ENCODE measurements at regions not wholly inside any gene's neighbourhood (a gene's known extent, or its start where the extent isn't known, plus 50 kb on each side); places are given as distances from the start of the nearest gene placed in this dataset.
"Not testable (repeated sequence)": the region's sequence is repeated elsewhere in the genome, so short reads cannot be mapped to it uniquely, and the experiment has no call there.

- intact Hi-C loops (cut with DNase I), result no loop called here
- no peak for DNase-seq (ENCODE audit: low spot score)
These were observed 54.9 kb downstream of the DIO3 start for GRCh38 chr14:101616202-101616601.

- DNase-seq (ENCODE audit: low spot score), result no peak
- intact Hi-C loops (cut with DNase I), result no loop called here
These were observed 58.2 kb downstream of the DIO3 start for GRCh38 chr14:101619484-101619883.

- no peak for DNase-seq (ENCODE audit: low spot score)
- intact Hi-C loops (cut with DNase I), result no loop called here
These were observed 58.9 kb downstream of the DIO3 start for GRCh38 chr14:101620031-101620788.

GRCh38 chr14:101620821-101621785, 59.8 kb downstream of the DIO3 start:
- intact Hi-C loops (cut with DNase I), result no loop called here
- no peak for DNase-seq (ENCODE audit: low spot score)

DNA sequence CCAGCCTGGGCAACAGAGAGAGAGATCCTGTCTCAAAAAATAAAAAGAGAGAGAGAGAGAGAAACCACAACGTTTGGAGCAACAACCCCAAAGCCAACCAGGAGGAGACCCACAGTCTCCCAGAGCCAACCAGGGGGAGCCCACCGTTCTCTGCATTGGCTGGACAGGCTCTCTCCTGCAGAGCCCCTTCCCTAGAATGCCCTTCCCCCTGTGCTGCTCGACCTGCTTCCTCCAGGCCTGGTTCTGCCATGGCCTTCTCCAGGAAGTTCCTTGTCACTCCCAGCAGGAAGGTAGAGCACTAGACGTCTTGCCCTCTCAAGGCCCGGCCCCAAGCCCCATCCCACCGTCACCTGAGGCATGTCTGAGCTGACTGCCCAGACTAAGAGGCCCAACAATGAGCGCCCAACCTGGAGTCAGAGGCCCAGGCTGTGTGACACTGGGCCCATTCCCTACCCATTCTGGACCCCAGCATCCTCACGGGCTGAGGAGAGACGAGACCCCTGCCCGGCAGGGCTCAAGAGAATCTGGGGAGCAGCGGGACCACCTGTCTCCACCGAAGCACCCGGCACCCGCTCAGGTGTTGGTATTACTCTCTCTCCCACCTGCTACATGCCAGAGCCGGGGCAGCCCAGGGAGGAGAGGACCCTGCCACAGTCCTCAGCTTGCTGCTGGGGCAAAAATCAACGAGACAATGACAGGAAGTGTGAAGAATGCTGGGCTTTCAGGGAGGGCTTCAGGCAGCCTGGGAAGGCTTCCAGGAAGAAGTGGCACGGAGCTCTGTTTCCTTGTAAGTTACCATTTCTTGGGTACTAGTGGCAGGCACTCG, 61.2 kb downstream of the DIO3 start:
- intact Hi-C loops (cut with DNase I), result no loop called here
- no peak for DNase-seq (ENCODE audit: low spot score)

DNA sequence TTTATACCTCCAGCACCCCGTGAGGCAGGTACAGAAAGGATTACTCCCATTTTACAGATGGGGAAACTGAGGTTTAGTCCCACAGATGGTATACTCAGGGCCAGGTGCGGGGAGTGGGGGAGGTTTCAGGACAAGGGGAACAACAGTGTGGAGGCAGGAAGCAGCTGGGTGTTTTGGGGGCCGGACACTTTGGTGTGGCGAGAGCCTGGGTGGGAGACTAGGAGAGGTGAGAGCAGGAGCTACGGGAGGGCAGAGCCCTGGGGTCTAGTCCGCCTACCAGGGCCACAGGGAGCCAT, 61.7 kb downstream of the DIO3 start:
- intact Hi-C loops (cut with DNase I), result no loop called here
- no peak for DNase-seq (ENCODE audit: low spot score)

DNA sequence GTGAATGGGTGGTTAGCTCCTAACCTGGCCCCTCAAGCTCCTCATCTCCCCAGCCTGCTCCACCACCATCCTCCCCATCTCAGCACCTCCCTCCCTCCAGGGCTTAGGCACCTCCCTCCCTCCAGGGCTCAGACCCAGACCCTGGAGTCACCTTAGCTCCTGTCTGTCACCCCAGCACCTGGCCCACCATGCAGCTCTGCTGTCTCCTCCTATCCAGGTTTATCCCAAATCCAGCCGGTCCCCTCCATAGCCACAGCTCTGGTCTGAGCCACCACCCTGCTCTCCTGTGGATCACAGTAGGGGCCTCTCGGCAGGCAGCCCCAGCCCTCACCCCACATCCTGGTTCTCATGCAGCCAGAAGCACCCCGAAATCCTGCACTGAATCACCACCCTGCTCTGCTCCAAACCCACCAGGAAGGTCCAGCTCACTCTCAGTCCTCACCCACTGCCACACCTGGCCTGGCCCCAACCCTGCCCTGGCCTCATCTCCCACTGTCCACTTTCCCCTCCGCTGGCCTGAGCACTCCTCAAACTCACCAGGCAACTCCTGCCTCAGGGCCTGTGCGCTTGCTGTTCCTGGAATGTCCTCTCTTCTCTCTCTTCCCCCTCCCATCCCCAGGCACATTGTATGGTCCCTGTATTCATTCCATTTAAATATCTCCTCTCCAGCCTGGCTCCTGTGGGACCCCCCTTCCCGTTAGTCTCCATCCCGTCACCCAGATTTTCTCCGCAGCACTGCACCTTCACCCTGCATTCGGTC, 62.6 kb downstream of the DIO3 start:
- DNase-seq (ENCODE audit: low spot score), result no peak
- intact Hi-C loops (cut with DNase I), result no loop called here

DNA sequence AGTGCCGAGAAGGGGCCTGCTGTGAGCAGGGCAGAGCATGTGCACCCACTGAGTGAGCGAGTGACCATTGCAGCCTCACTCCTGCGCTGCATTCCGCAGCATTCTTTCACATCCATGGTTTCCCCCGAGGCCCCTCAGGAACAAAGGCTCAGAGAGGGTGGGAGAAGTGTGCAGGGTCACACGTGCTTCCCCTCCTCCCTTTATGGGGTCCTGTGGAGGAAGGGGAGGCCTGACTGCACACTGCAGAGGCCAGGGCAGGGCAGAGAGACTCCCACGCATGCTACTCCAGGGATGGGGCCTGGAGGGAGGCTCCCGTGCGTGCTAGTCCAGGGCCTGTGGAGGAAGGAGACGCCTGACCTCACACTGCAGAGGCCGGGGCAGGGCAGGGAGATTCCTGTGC, 63.2 kb downstream of the DIO3 start:
- intact Hi-C loops (cut with DNase I), result no loop called here
- no peak for DNase-seq (ENCODE audit: low spot score)

- intact Hi-C loops (cut with DNase I), result loop anchor here (5.0 kb wide), 1 partner anchor 963 kb away; no protein-coding TSS in a partner anchor
- DNase-seq (ENCODE audit: low spot score), result no peak
These were observed 64.2 kb downstream of the DIO3 start for GRCh38 chr14:101625336-101626097.

GRCh38 chr14:101626331-101626730, 65.0 kb downstream of the DIO3 start:
- intact Hi-C loops (cut with DNase I), result loop anchor here (5.0 kb wide), 1 partner anchor 964 kb away; no protein-coding TSS in a partner anchor
- no peak for DNase-seq (ENCODE audit: low spot score)

DNA sequence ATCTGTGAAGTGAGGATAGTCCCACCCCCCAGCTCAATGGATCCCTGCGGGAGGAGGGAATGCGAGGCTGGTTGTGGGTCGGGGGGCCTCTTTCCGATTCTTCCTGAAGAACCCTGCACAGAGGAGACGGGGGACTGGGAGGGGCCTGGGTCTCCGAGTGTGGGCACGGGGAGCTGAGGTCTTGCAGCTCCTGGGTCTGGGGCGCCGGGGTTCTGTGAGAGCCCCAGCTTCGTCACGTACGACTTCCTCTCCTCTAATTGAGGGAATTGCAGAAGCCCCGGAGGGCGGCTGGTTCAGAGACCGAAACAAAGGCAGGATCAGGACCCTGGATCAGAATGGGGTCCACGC, 66.6 kb downstream of the DIO3 start:
- intact Hi-C loops (cut with DNase I), result loop anchor here (2.0 to 5.0 kb wide), 2 partner anchors 966 to 1245 kb away; no protein-coding TSS in a partner anchor
- no peak for DNase-seq (ENCODE audit: low spot score)

- peak; percentile 86 for DNase-seq (ENCODE audit: low spot score)
- intact Hi-C loops (cut with DNase I), result loop anchor here (2.0 to 5.0 kb wide), 2 partner anchors 966 to 1246 kb away; no protein-coding TSS in a partner anchor
These were observed 67.2 kb downstream of the DIO3 start for GRCh38 chr14:101628471-101628966.

GRCh38 chr14:101628975-101629374, 67.7 kb downstream of the DIO3 start:
- intact Hi-C loops (cut with DNase I), result loop anchor here (2.0 to 5.0 kb wide), 2 partner anchors 967 to 1246 kb away; no protein-coding TSS in a partner anchor
- no peak for DNase-seq (ENCODE audit: low spot score)

DNA sequence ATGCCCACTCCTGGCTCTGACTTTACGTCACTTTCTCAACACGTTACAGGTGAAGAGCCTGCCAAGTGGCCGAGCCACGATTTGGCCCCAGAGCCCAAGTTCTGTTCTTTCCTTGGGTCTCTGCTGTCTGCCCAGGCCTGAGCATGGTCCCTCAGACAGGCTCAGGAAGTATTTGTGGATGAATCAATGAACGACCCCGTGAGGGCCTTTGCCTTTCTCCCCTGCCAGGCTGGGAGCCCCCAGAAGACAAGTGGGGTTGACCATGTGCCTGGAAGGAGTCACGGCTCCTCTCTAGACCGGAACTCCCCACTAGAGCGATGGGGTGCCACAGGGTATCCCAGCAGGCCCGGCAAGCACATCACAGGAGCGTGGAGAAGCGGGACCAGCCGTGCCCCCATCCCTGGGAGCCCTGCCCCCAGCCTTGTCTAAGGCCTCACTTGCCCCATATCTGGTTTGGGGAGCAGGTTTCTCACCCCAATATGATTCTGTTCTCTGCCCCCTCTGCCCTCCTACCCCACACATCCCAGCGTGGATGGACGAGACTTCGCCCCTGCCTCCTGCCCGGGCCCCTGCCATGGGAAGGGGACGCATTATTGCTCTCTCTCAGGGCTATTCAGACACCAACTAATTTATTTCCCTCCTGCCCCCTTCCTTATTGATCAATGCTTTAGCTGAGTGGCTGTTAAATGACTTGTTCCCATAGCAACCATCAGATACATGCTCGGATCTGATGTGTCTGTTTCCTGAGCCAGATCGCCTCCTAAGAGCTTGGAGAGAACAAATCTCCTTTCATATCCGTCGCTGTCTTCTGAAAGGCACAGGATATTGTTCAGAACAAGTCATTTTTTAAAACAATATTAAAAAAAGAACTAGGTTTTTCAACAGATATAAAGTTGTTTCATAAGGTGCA, 69.0 kb downstream of the DIO3 start:
- intact Hi-C loops (cut with DNase I), result no loop called here

DNA sequence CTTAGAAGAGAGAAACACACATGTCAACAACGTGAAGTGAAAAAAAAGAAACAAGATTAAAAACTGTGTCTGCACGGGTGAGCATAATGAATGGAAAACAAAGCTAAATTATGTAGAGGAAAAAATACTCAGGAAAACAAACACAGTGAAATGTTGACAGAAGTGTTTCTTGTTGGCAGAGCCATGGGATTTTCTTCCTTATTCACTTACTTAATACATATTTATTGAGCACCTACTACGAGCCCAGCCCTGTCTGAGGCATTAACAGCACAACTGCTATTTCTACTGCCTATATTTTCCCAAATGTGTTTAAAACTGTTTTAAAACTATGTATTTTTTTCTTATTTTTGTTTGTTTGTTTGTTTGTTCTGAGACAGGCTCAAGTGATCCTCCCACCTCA, 69.9 kb downstream of the DIO3 start:
- intact Hi-C loops (cut with DNase I), result no loop called here
- DNase-seq (ENCODE audit: low spot score), result no peak

More for the DNA sequence above, 69.0 kb downstream of the DIO3 start:
- no peak for DNase-seq (ENCODE audit: low spot score)

DNA sequence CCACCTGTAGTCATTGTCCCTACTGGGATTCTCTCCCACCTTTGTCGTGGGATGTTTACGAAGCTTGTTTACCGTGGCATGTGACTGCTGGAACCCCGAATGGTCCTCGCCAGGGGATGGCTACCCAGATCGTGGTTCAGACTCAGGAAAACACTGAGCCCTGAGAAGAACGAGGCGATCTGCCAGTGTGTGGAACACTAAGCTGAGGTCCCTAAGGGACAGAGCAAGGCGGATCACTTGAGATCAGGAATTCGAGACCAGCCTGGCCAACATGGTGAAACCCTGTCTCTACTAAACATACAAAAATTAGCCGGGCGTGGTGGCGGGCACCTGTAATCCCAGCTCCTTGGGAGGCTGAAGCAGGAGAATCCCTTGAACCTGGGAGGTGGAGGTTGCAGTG, 70.7 kb downstream of the DIO3 start:
- DNase-seq (ENCODE audit: low spot score); intact Hi-C loops (cut with DNase I): not testable (repeated sequence)

DNA sequence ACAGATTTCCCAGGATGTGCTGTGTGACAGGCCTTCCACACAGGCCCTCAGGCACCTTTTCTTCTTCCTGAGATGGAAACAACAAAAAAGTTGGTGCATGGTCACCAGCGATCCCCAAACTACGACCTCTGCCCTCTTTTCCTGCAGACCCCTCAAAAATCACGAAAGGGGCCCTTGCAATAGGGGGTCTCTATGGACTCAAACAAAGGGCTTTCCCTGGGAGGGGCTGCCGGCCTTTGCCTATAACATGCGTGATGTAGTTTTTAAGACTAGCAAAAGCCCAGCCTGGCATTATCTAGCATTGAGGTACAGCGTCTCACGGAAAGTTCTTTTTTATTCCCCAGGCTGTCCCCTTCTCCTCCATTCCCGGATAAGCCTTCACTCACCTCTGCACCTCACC, 71.2 kb downstream of the DIO3 start:
- DNase-seq (ENCODE audit: low spot score), result no peak
- intact Hi-C loops (cut with DNase I), result no loop called here

All from cardiac septum (tissue), 1 donor.